ENCODE measurements at regions not wholly inside any gene's neighbourhood (a gene's known extent, or its start where the extent isn't known, plus 50 kb on each side); places are given as distances from the start of the nearest gene placed in this dataset.

DNA sequence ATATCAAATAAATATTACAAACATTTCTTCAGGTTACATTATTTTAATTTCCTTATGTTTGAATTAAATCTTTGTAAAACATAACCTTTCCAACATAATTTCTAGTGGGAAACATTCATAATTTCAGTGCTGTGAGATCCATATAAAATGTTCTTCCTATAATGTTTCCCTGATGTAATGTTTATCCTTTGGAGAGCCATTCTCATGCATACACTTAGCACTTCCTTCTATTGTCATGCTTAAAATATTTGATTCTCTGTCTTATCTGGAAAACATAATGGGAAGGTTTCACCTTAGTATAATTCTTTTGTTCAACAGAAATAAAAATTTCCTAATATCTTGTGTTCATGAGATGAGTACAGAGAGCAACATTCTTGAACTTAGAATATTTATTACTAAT, 472.5 kb downstream of the ADAMTS20 start:
- TF ChIP-seq, protein P1, sequence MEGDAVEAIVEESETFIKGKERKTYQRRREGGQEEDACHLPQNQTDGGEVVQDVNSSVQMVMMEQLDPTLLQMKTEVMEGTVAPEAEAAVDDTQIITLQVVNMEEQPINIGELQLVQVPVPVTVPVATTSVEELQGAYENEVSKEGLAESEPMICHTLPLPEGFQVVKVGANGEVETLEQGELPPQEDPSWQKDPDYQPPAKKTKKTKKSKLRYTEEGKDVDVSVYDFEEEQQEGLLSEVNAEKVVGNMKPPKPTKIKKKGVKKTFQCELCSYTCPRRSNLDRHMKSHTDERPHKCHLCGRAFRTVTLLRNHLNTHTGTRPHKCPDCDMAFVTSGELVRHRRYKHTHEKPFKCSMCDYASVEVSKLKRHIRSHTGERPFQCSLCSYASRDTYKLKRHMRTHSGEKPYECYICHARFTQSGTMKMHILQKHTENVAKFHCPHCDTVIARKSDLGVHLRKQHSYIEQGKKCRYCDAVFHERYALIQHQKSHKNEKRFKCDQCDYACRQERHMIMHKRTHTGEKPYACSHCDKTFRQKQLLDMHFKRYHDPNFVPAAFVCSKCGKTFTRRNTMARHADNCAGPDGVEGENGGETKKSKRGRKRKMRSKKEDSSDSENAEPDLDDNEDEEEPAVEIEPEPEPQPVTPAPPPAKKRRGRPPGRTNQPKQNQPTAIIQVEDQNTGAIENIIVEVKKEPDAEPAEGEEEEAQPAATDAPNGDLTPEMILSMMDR (IDR thresholded peaks at IDR 0.05), result no peak
- TF ChIP-seq EP300 (IDR thresholded peaks at IDR 0.05), result no peak
- TF ChIP-seq POLR2AphosphoS5 (IDR thresholded peaks at IDR 0.05), result no peak
